ENCODE measurements at regions not wholly inside any gene's neighbourhood (a gene's known extent, or its start where the extent isn't known, plus 50 kb on each side); places are given as distances from the start of the nearest gene placed in this dataset.

DNA sequence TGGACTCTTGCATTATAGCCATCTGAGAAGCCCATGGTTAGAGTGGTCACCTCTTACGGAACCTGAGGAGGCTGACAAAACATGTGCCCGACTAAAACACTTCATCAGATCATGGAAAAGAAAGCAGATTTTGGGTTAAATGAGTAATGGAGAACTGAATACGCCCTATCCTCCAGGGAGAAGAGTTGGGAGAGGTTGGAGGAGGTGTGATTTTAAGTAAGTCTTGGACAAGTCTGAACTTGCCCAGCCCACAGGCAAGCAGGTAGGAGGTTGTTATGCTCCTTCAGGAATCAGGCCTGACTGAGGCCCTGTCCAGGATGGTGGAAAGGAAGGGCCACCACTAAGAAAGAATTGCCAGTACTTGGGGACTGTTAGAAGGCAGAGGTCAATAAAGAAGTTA is 255.8 kb downstream of the TGFB2 start:
- TF ChIP-seq, protein P1, sequence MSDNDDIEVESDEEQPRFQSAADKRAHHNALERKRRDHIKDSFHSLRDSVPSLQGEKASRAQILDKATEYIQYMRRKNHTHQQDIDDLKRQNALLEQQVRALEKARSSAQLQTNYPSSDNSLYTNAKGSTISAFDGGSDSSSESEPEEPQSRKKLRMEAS (IDR thresholded peaks at IDR 0.05) = no peak
- TF ChIP-seq EGR1 (IDR thresholded peaks at IDR 0.05; ENCODE audit: borderline replicate concordance, low read depth, low read length) (no peak), SRF (IDR thresholded peaks at IDR 0.05; ENCODE audit: low read depth, low read length) (no peak), POLR2A (IDR thresholded peaks at IDR 0.05; ENCODE audit: control extremely low read depth in 1 of 2, low read depth in 2 of 2, low read length in 2 of 2) (no peak), RFX5 (IDR thresholded peaks at IDR 0.05; ENCODE audit: borderline replicate concordance, low read depth, low read length) (no peak), BACH1 (IDR thresholded peaks at IDR 0.05; ENCODE audit: low read length) (no peak), MAFK (IDR thresholded peaks at IDR 0.05; ENCODE audit: low read depth, low read length) (no peak)
- TF ChIP-seq, protein P2, sequence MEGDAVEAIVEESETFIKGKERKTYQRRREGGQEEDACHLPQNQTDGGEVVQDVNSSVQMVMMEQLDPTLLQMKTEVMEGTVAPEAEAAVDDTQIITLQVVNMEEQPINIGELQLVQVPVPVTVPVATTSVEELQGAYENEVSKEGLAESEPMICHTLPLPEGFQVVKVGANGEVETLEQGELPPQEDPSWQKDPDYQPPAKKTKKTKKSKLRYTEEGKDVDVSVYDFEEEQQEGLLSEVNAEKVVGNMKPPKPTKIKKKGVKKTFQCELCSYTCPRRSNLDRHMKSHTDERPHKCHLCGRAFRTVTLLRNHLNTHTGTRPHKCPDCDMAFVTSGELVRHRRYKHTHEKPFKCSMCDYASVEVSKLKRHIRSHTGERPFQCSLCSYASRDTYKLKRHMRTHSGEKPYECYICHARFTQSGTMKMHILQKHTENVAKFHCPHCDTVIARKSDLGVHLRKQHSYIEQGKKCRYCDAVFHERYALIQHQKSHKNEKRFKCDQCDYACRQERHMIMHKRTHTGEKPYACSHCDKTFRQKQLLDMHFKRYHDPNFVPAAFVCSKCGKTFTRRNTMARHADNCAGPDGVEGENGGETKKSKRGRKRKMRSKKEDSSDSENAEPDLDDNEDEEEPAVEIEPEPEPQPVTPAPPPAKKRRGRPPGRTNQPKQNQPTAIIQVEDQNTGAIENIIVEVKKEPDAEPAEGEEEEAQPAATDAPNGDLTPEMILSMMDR (IDR thresholded peaks at IDR 0.05; ENCODE audit: control extremely low read depth in 1 of 3, insufficient read depth in 1 of 3, low read depth in 1 of 3, low read length in 3 of 3) = no peak
